Breast epithelium (tissue), 3 donors: ENCODE measurements at regions not wholly inside any gene's neighbourhood (a gene's known extent, or its start where the extent isn't known, plus 50 kb on each side); places are given as distances from the start of the nearest gene placed in this dataset.

Experiments
- CTCF ChIP-seq, 3 donors: fragments of 450-650 bp; IDR thresholded peaks; one replicate each; pipeline ENCODE4 v1.5.1; 2016 to 2017; ENCODE audit warnings: antibody characterized with exemption in 3 of 3, mild to moderate bottlenecking in 3 of 3, moderate library complexity in 3 of 3
- POLR2AphosphoS5 ChIP-seq, 3 donors: sonication (generic); formaldehyde crosslinking; IDR thresholded peaks; one replicate each; pipeline ENCODE4 v1.6.1; 2017; ENCODE audit warnings: antibody characterized with exemption in 3 of 3

- no peak for TF ChIP-seq POLR2AphosphoS5 (IDR thresholded peaks at IDR 0.05)
- TF ChIP-seq CTCF (IDR thresholded peaks at IDR 0.05) = no peak
Observed at GRCh38 chr4:14631806-14632440, 370.4 kb upstream of the CPEB2 start.
